NCI-H526 treated with DMSO at 0.1 percent for 48 hours (cell line): ENCODE measurements at regions not wholly inside any gene's neighbourhood (a gene's known extent, or its start where the extent isn't known, plus 50 kb on each side); places are given as distances from the start of the nearest gene placed in this dataset.

Experiments
- DNase-seq: peaks from one replicate; lab custom pipeline; 2025; lab: John Stamatoyannopoulos, UW

DNA sequence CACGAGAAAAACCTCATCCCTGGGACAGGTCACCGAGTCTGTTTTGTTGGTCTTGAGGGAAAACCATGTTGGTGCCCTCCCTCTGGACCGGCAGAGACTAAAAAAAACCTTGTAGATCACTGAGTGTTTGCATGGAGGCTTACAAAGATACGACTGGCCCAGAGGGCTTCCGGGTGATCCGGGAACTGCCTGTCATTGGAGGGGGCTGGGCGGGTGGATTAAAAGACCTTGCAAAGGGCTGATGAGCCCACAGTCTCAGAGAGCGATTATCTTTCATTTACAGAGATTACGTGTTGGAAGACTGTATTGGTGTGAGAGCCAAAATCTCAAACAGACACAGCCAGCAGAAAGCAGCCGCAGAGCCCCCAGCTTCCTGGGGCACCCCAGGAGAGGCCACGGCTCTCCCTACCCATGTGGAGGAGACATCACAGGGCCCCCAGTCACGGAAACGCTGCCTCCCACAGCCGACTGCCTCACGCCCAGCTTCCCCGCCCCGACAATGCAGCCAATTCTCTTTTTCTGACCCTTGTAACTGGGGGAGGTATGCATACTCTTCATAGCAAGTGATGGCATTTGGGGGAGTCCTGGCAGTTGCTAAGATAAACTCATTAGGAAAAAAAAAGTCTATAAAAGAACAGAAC is 426.4 kb downstream of the CTTN start:
- no peak for DNase-seq

- peak; percentile 76 for DNase-seq
Observed at GRCh38 chr11:70825893-70826540, 426.4 kb downstream of the SHANK2 start.

- peak; percentile 77 for DNase-seq
Observed at GRCh38 chr11:70826541-70827335, 425.6 kb downstream of the SHANK2 start.

GRCh38 chr11:70828593-70829082 is 423.7 kb downstream of the SHANK2 start:
- DNase-seq = no peak

DNA sequence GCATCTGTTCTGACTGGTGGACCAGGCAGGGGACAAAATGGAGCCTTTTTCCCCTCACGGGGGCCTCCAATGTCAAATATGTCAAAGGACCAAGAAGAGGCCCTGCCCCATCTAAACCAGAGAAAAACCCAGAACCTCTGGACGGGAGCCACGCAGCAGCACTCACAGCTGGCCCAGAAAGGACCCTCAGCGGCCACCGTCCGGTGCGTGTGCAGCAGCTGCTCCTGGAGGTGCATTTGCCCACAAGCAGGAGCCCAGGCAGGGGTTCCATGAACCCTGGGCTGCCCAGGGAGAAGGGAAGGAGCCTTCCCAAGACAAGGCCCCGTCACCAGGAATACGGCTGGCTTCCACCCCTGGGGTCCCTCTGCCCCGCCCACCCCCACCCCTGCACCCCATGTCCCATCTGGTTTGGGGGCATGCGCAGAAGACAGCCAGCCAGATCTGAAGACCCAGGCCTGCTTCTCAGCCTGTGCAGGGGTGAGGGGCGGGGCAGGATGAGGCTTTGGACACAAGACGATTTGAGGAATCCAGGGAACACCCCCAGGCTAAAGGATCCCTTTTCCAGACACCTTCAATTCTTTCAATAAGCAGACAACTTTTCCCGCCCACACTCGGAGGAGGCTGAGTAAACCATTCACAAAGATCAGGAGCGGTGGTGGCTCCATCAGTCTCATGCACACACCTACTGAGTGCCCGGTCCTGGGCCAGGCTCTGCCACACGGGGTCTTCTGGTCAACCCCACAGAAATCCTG is 423.1 kb downstream of the SHANK2 start:
- DNase-seq = no peak

GRCh38 chr11:70829886-70830272 is 422.5 kb downstream of the SHANK2 start:
- no peak for DNase-seq

DNA sequence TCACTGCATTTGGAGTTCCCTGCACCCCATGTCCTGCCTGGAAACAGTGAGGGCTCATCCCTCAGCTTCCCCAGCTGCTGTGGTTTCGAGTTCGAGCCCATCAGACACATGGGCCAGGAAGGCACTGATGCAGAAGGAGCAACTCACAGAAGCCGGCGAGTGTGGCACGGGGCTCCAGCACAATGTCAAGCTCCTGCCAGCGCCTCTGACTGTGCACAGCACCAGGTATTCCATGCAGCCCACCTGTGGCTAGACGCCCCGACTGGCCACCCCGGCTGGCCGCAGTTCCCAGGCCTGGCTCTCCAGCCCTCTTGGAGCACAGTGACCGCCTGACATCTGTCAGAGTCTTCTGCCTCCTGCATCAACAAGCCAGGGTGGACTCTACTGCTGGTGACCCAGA is 419.4 kb downstream of the SHANK2 start:
- no peak for DNase-seq

GRCh38 chr11:70833554-70833953 is 418.8 kb downstream of the SHANK2 start:
- DNase-seq = no peak

GRCh38 chr11:70834277-70834940 is 418.0 kb downstream of the SHANK2 start:
- no peak for DNase-seq

DNA sequence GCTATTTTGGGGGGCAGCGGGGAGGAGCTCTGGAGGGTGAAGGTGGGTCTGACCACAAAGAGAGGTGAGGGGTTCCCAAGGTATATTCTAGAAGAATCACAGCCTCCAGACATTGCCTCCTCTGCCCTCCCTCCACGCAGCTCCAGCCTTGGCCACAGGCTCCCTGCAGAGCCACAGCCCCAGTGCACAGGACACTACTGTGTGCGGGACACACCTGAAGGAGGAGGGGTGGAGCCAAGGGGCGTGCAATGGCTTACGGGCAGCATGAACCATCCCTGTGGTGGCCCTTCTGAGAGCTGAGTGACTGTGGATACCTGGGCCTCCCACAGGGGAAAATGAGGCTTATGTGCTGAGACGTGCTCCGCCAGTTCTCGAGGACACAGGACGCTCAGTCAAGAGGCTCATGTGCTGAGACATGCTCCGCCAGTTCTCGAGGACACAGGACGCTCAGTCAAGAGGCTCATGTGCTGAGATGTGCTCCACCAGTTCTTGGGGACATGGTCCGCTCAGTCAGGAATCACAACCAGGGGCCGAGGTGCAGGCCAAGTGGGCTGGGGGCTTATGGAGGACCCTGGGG is 417.3 kb downstream of the SHANK2 start:
- no peak for DNase-seq

DNA sequence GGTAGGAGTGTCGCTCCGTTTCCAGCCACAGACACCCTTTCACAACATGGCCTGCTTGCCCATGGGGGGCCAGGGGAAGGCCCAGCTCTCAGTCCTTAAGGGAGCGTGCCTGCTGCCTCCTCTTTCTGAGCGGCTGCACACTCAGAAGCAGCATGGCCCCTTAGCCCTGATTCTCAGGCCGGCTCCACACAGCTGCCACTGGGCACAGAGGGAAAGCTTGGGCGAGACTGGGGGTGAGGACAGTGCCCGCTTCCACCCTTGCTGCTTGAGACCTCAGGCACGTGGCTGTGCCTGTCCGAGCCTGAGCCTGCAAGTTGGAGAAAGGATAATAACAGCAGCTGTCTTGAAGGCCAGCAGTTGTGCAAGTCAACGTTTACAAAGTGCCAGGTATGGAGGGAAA is 416.3 kb downstream of the SHANK2 start:
- no peak for DNase-seq

- DNase-seq = no peak
Observed at GRCh38 chr11:70838198-70838597, 414.2 kb downstream of the SHANK2 start.

DNA sequence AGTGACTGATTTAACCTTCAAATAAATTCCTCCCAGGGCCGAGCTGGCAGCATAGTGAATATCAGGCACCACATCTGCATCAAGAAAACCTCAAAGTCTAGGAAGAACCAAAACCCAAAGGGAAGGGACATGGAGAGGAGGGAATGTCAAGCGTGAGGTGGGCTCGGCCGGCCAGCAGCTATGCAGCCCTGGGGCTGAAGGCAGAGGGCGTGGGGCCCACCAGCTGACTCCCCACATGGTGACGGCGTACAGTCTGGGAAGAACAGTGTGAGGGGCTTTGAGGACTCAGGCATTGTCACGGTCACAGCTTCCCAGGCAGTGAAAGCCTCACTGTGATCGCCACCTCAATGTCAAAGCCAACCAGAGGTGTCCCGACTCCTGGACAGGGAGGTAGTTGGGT is 412.5 kb downstream of the SHANK2 start:
- no peak for DNase-seq

GRCh38 chr11:70841264-70841663 is 411.1 kb downstream of the SHANK2 start:
- DNase-seq = no peak

GRCh38 chr11:70842256-70842655 is 410.1 kb downstream of the SHANK2 start:
- no peak for DNase-seq

GRCh38 chr11:70842701-70843100 is 409.7 kb downstream of the SHANK2 start:
- DNase-seq = no peak

- DNase-seq = no peak
Observed at GRCh38 chr11:70843906-70844305, 408.5 kb downstream of the SHANK2 start.

DNA sequence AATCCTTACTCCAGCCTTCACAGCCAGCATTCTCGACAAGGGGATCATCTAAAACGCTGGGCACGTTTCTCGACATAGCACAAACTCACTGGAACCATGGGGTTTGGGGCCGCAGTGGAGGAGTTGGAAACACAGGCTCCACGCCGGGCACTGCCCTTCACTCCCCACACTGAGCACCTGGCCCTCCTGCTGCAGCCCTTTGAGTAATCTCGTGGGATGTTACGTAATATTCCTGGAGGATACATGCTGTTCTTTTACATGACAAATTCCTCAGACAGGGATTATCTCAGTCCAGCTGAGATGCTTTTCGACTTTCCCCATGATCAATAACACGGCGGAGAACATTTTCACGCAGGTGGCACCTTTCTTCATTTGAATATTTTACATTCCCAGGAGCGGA is 408.0 kb downstream of the SHANK2 start:
- no peak for DNase-seq

- DNase-seq = no peak
Observed at GRCh38 chr11:70845591-70846041, 406.8 kb downstream of the SHANK2 start.

GRCh38 chr11:70846781-70847655 is 405.4 kb downstream of the SHANK2 start:
- no peak for DNase-seq
